Bronchial epithelial cell (primary cell): ENCODE measurements at regions not wholly inside any gene's neighbourhood (a gene's known extent, or its start where the extent isn't known, plus 50 kb on each side); places are given as distances from the start of the nearest gene placed in this dataset.

Experiments used
- DNase-seq: peaks from one replicate; pipeline ENCODE4 v3.0.0-alpha.2; 2010; ENCODE audit warnings: low read depth
- FAIRE-seq: peaks from 2 replicates; lab custom pipeline; 2011; peaks lifted over from hg19 to GRCh38; lab: Jason Lieb, UNC
- H3K27me3 ChIP-seq: 2 replicates; pipeline ENCODE4 v1.5.1; 2011; ENCODE audit warnings: low read length; ENCODE audit not compliant: control insufficient read depth, insufficient read depth
- H3K36me3 ChIP-seq: 2 replicates; pipeline ENCODE4 v1.5.1; 2011; ENCODE audit warnings: low read length; ENCODE audit not compliant: control insufficient read depth, insufficient read depth
- H3K4me3 ChIP-seq: 2 replicates; pipeline ENCODE4 v1.5.1; 2011; ENCODE audit warnings: mild to moderate bottlenecking, low read depth, low read length, control low read depth
- CTCF ChIP-seq: IDR thresholded peaks from 2 replicates; pipeline ENCODE4 v1.5.1; 2011; ENCODE audit warnings: mild to moderate bottlenecking, moderate library complexity, low read length, control low read depth, inconsistent platforms; ENCODE audit not compliant: insufficient read depth, severe bottlenecking

GRCh38 chr20:12353842-12354241 is 436.1 kb downstream of the BTBD3 start:
- TF ChIP-seq CTCF, result no peak
- Histone ChIP-seq H3K27me3 (no peaks in the 10 kb centered on the region), H3K36me3 (no peaks in the 10 kb centered on the region), H3K4me3 (no peak overlapping the region)
- no peak for DNase-seq
- FAIRE-seq, result no peak

GRCh38 chr20:12354725-12355124 is 437.0 kb downstream of the BTBD3 start:
- Histone ChIP-seq H3K36me3 (no peaks in the 10 kb centered on the region), H3K4me3 (no peak overlapping the region)

GRCh38 chr20:12355185-12355584 is 437.5 kb downstream of the BTBD3 start:
- Histone ChIP-seq H3K36me3 (no peaks in the 10 kb centered on the region), H3K27me3 (no peaks in the 10 kb centered on the region), H3K4me3 (no peak overlapping the region)
- FAIRE-seq (no peak), DNase-seq (no peak)
- no peak for TF ChIP-seq CTCF

More at GRCh38 chr20:12354725-12355124, 437.0 kb downstream of the BTBD3 start:
- DNase-seq, result no peak
- no peak for TF ChIP-seq CTCF
- no peak for FAIRE-seq
- no peaks in the 10 kb centered on the region for H3K27me3 ChIP-seq

- DNase-seq (peak; percentile 12), FAIRE-seq (no peak)
- Histone ChIP-seq H3K27me3 (no peaks in the 10 kb centered on the region), H3K4me3 (no peak overlapping the region), H3K36me3 (no peaks in the 10 kb centered on the region)
- peak; percentile 31 for TF ChIP-seq CTCF
These were observed 440.4 kb downstream of the BTBD3 start for GRCh38 chr20:12358006-12358654.

GRCh38 chr20:12358655-12359009 is 440.9 kb downstream of the BTBD3 start:
- DNase-seq (no peak), FAIRE-seq (no peak)
- Histone ChIP-seq H3K4me3 (no peak overlapping the region), H3K36me3 (no peaks in the 10 kb centered on the region), H3K27me3 (no peaks in the 10 kb centered on the region)
- TF ChIP-seq CTCF, result no peak

- Histone ChIP-seq H3K27me3 (no peaks in the 10 kb centered on the region), H3K36me3 (no peaks in the 10 kb centered on the region), H3K4me3 (no peak overlapping the region)
- DNase-seq (no peak), FAIRE-seq (no peak)
- no peak for TF ChIP-seq CTCF
These were observed 454.3 kb downstream of the BTBD3 start for GRCh38 chr20:12371990-12372389.
